SU-DHL-6 (cell line): ENCODE measurements at regions not wholly inside any gene's neighbourhood (a gene's known extent, or its start where the extent isn't known, plus 50 kb on each side); places are given as distances from the start of the nearest gene placed in this dataset.

Experiments
- CTCF ChIP-seq: fragments of 200-600 bp; sonication (generic); IDR thresholded peaks from one replicate; pipeline ENCODE4 v1.5.1; 2017; ENCODE audit warnings: antibody characterized with exemption, mild to moderate bottlenecking, low read length, moderate library complexity; ENCODE audit not compliant: insufficient read depth, poor library complexity, severe bottlenecking
- EZH2phosphoT487 ChIP-seq: fragments of 200-600 bp; sonication (generic), shearing (Covaris generic); conservative IDR thresholded peaks from 2 replicates; pipeline ENCODE4 v1.6.1; 2018; ENCODE audit warnings: mild to moderate bottlenecking, antibody characterized with exemption, low read length, moderate library complexity, mixed read lengths

GRCh38 chr2:191565647-191566198 is 112.2 kb upstream of the NABP1 start:
- TF ChIP-seq CTCF: no peak
- no peak for TF ChIP-seq EZH2phosphoT487
